ENCODE measurements at regions not wholly inside any gene's neighbourhood (a gene's known extent, or its start where the extent isn't known, plus 50 kb on each side); places are given as distances from the start of the nearest gene placed in this dataset.

- CTCF ChIA-PET, result no interaction called here
- POLR2A ChIA-PET, result no interaction called here
These were observed 104.1 kb upstream of the RAP1B start for GRCh38 chr12:68506619-68507018.

GRCh38 chr12:68507657-68508056, 103.0 kb upstream of the RAP1B start:
- CTCF ChIA-PET, result no interaction called here
- POLR2A ChIA-PET, result no interaction called here
- H3K36me3 Mint-ChIP-seq (ENCODE audit: low read depth), result peaks cover 6% of the 10 kb centered on the region

More at GRCh38 chr12:68506619-68507018, 104.1 kb upstream of the RAP1B start:
- Mint-ChIP-seq H3K27ac (no peak overlapping the region), H3K4me1 (peaks cover 3% of the 10 kb centered on the region), H3K9me3 (peaks cover 9% of the 10 kb centered on the region), H3K4me3 (no peak overlapping the region), H3K27me3 (no peaks in the 10 kb centered on the region), H3K36me3 (ENCODE audit: low read depth) (peaks cover 6% of the 10 kb centered on the region)
- no peak for DNase-seq

GRCh38 chr12:68508576-68508975, 102.1 kb upstream of the RAP1B start:
- H3K36me3 Mint-ChIP-seq (ENCODE audit: low read depth), result peaks cover 8% of the 10 kb centered on the region
- DNase-seq, result no peak
- peaks cover 3% of the 10 kb centered on the region for H3K4me1 Mint-ChIP-seq
- ChIA-PET CTCF (no interaction called here), POLR2A (no interaction called here)
- H3K9me3 Mint-ChIP-seq, result peaks cover 14% of the 10 kb centered on the region
- H3K27ac Mint-ChIP-seq, result no peak overlapping the region
- no peaks in the 10 kb centered on the region for H3K27me3 Mint-ChIP-seq
- H3K4me3 Mint-ChIP-seq, result no peak overlapping the region

More at GRCh38 chr12:68507657-68508056, 103.0 kb upstream of the RAP1B start:
- DNase-seq, result no peak
- Mint-ChIP-seq H3K4me1 (peaks cover 3% of the 10 kb centered on the region), H3K27me3 (no peaks in the 10 kb centered on the region), H3K27ac (no peak overlapping the region), H3K9me3 (peaks cover 11% of the 10 kb centered on the region), H3K4me3 (no peak overlapping the region)

GRCh38 chr12:68509242-68509641, 101.5 kb upstream of the RAP1B start:
- Mint-ChIP-seq H3K9me3 (peaks cover 15% of the 10 kb centered on the region), H3K4me3 (no peak overlapping the region), H3K27ac (no peak overlapping the region), H3K4me1 (peaks cover 3% of the 10 kb centered on the region), H3K36me3 (ENCODE audit: low read depth) (peaks cover 8% of the 10 kb centered on the region), H3K27me3 (no peaks in the 10 kb centered on the region)
- ChIA-PET CTCF (interaction anchor here (0.9 to 1.3 kb wide), 5 partner anchors 9 to 43 kb away, joined by 3 to 6 read pairs (median 3); no protein-coding TSS in a partner anchor), POLR2A (no interaction called here)
- no peak for DNase-seq

- no peak overlapping the region for H3K27ac Mint-ChIP-seq
- ChIA-PET CTCF (interaction anchor here (0.8 to 2.0 kb wide), 10 partner anchors 8 to 317 kb away, joined by 3 to 6 read pairs (median 3); no protein-coding TSS in a partner anchor), POLR2A (no interaction called here)
- peaks cover 19% of the 10 kb centered on the region for H3K9me3 Mint-ChIP-seq
- H3K4me3 Mint-ChIP-seq, result no peak overlapping the region
- DNase-seq, result no peak
- no peaks in the 10 kb centered on the region for H3K27me3 Mint-ChIP-seq
- peaks cover 5% of the 10 kb centered on the region for H3K36me3 Mint-ChIP-seq (ENCODE audit: low read depth)
- peaks cover 3% of the 10 kb centered on the region for H3K4me1 Mint-ChIP-seq
These were observed 100.3 kb upstream of the RAP1B start for GRCh38 chr12:68510397-68510796.

GRCh38 chr12:68514807-68515411, 95.8 kb upstream of the RAP1B start:
- Mint-ChIP-seq H3K27ac (no peak overlapping the region), H3K4me1 (no peaks in the 10 kb centered on the region), H3K9me3 (peaks cover 12% of the 10 kb centered on the region), H3K27me3 (peaks cover 4% of the 10 kb centered on the region), H3K4me3 (no peak overlapping the region), H3K36me3 (ENCODE audit: low read depth) (peaks cover 2% of the 10 kb centered on the region)
- ChIA-PET POLR2A (no interaction called here), CTCF (interaction anchor here (1.3 kb wide), 1 partner anchor 16 kb away, joined by 3 read pairs; no protein-coding TSS in a partner anchor)
- DNase-seq, result no peak

GRCh38 chr12:68515793-68516192, 94.9 kb upstream of the RAP1B start:
- POLR2A ChIA-PET, result no interaction called here
- Mint-ChIP-seq H3K36me3 (ENCODE audit: low read depth) (peaks cover 2% of the 10 kb centered on the region), H3K4me1 (no peaks in the 10 kb centered on the region), H3K9me3 (peaks cover 12% of the 10 kb centered on the region), H3K27me3 (peaks cover 4% of the 10 kb centered on the region), H3K4me3 (no peak overlapping the region), H3K27ac (no peak overlapping the region)
- CTCF ChIA-PET, result no interaction called here
- no peak for DNase-seq

- peaks cover 4% of the 10 kb centered on the region for H3K27me3 Mint-ChIP-seq
- no peak for DNase-seq
- no peak overlapping the region for H3K27ac Mint-ChIP-seq
- H3K4me3 Mint-ChIP-seq, result no peak overlapping the region
- ChIA-PET CTCF (interaction anchor here (1.5 kb wide), 1 partner anchor 11 kb away, joined by 6 read pairs; no protein-coding TSS in a partner anchor), POLR2A (no interaction called here)
- H3K4me1 Mint-ChIP-seq, result no peaks in the 10 kb centered on the region
- H3K36me3 Mint-ChIP-seq (ENCODE audit: low read depth), result no peaks in the 10 kb centered on the region
- peaks cover 4% of the 10 kb centered on the region for H3K9me3 Mint-ChIP-seq
These were observed 89.3 kb upstream of the RAP1B start for GRCh38 chr12:68521321-68521839.

GRCh38 chr12:68521848-68522502, 88.7 kb upstream of the RAP1B start:
- DNase-seq, result no peak
- Mint-ChIP-seq H3K4me1 (no peaks in the 10 kb centered on the region), H3K4me3 (no peak overlapping the region), H3K27ac (no peak overlapping the region), H3K9me3 (peaks cover 2% of the 10 kb centered on the region), H3K27me3 (no peaks in the 10 kb centered on the region), H3K36me3 (ENCODE audit: low read depth) (no peaks in the 10 kb centered on the region)
- POLR2A ChIA-PET, result no interaction called here
- CTCF ChIA-PET, result interaction anchor here (1.2 to 1.5 kb wide), 2 partner anchors 11 to 16 kb away, joined by 3 to 6 read pairs; no protein-coding TSS in a partner anchor

GRCh38 chr12:68529466-68529865, 81.2 kb upstream of the RAP1B start:
- Mint-ChIP-seq H3K36me3 (ENCODE audit: low read depth) (peaks cover 10% of the 10 kb centered on the region), H3K27me3 (no peaks in the 10 kb centered on the region), H3K9me3 (peaks cover 5% of the 10 kb centered on the region), H3K4me3 (no peak overlapping the region), H3K27ac (no peak overlapping the region), H3K4me1 (peaks cover 9% of the 10 kb centered on the region)
- CTCF ChIA-PET, result no interaction called here
- no peak for DNase-seq
- POLR2A ChIA-PET, result no interaction called here

- peaks cover 10% of the 10 kb centered on the region for H3K36me3 Mint-ChIP-seq (ENCODE audit: low read depth)
- ChIA-PET POLR2A (no interaction called here), CTCF (no interaction called here)
- peaks cover 9% of the 10 kb centered on the region for H3K4me1 Mint-ChIP-seq
- no peak overlapping the region for H3K4me3 Mint-ChIP-seq
- peaks cover 5% of the 10 kb centered on the region for H3K9me3 Mint-ChIP-seq
- DNase-seq, result no peak
- H3K27me3 Mint-ChIP-seq, result no peaks in the 10 kb centered on the region
- no peak overlapping the region for H3K27ac Mint-ChIP-seq
These were observed 80.8 kb upstream of the RAP1B start for GRCh38 chr12:68529869-68530268.

GRCh38 chr12:68530299-68530698, 80.4 kb upstream of the RAP1B start:
- no peaks in the 10 kb centered on the region for H3K27me3 Mint-ChIP-seq
- H3K36me3 Mint-ChIP-seq (ENCODE audit: low read depth), result peaks cover 10% of the 10 kb centered on the region
- POLR2A ChIA-PET, result no interaction called here
- CTCF ChIA-PET, result no interaction called here
- H3K27ac Mint-ChIP-seq, result no peak overlapping the region
- peaks cover 9% of the 10 kb centered on the region for H3K4me1 Mint-ChIP-seq
- no peak overlapping the region for H3K4me3 Mint-ChIP-seq
- DNase-seq, result no peak
- peaks cover 5% of the 10 kb centered on the region for H3K9me3 Mint-ChIP-seq

- H3K4me1 Mint-ChIP-seq, result peaks cover 9% of the 10 kb centered on the region
- peaks cover 10% of the 10 kb centered on the region for H3K36me3 Mint-ChIP-seq (ENCODE audit: low read depth)
- H3K27me3 Mint-ChIP-seq, result no peaks in the 10 kb centered on the region
- H3K9me3 Mint-ChIP-seq, result peaks cover 5% of the 10 kb centered on the region
- POLR2A ChIA-PET, result no interaction called here
- no peak overlapping the region for H3K27ac Mint-ChIP-seq
- DNase-seq, result no peak
- CTCF ChIA-PET, result interaction anchor here (0.6 kb wide), 1 partner anchor 52 kb away, joined by 3 read pairs; no protein-coding TSS in a partner anchor
- no peak overlapping the region for H3K4me3 Mint-ChIP-seq
These were observed 79.7 kb upstream of the RAP1B start for GRCh38 chr12:68530965-68531364.
